Endothelial cell of umbilical vein (primary cell): ENCODE measurements at regions not wholly inside any gene's neighbourhood (a gene's known extent, or its start where the extent isn't known, plus 50 kb on each side); places are given as distances from the start of the nearest gene placed in this dataset.

Source experiments
- EZH2 ChIP-seq: IDR thresholded peaks from 2 replicates; pipeline ENCODE4 v1.6.1; 2012; ENCODE audit warnings: borderline replicate concordance, low read depth, mild to moderate bottlenecking, moderate library complexity, low read length, inconsistent platforms; ENCODE audit not compliant: severe bottlenecking
- JUN ChIP-seq: IDR thresholded peaks from 2 replicates; pipeline ENCODE4 v1.6.1; 2011; ENCODE audit warnings: borderline replicate concordance, low read depth; ENCODE audit not compliant: insufficient read length, insufficient read depth
- POLR2A ChIP-seq: IDR thresholded peaks from 2 replicates; pipeline ENCODE4 v1.6.1; 2012; ENCODE audit warnings: low read depth, mild to moderate bottlenecking, control low read depth, low read length
- TF ChIP-seq, protein P1 (sequence below), 2 donors: IDR thresholded peaks; 1 replicate in 1 of 2; 2 replicates in 1 of 2; pipeline ENCODE4 v1.5.1; 2011; ENCODE audit warnings: low read length in 2 of 2, mild to moderate bottlenecking in 2 of 2, moderate library complexity in 2 of 2, control low read depth in 1 of 2, inconsistent platforms in 1 of 2, low read depth in 1 of 2; ENCODE audit not compliant: insufficient read depth in 1 of 2; ENCODE audit errors: extremely low read depth in 1 of 2

DNA sequence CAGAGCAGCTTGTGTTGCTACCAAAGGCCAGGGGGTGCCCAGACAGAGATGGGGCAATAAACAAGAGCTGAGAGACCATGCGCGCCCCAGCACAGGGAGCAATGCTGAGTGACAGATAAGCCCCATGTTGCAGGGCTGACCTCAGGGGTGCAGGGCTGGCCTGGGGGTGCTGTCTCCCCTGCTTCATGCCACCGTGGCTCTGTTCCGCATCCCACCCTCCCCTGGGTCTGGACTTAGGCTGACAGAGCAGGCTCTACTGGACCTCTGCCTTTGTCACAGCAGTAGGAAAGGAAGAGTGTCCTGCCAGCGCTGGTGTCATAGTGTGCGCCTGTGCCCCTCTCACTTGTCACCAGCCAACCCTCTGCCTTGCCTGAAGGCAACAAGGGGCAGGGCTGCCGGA is 67.4 kb upstream of the IQSEC1 start:
- TF ChIP-seq EZH2 (no peak), JUN (no peak), POLR2A (no peak)
- TF ChIP-seq, protein P1, sequence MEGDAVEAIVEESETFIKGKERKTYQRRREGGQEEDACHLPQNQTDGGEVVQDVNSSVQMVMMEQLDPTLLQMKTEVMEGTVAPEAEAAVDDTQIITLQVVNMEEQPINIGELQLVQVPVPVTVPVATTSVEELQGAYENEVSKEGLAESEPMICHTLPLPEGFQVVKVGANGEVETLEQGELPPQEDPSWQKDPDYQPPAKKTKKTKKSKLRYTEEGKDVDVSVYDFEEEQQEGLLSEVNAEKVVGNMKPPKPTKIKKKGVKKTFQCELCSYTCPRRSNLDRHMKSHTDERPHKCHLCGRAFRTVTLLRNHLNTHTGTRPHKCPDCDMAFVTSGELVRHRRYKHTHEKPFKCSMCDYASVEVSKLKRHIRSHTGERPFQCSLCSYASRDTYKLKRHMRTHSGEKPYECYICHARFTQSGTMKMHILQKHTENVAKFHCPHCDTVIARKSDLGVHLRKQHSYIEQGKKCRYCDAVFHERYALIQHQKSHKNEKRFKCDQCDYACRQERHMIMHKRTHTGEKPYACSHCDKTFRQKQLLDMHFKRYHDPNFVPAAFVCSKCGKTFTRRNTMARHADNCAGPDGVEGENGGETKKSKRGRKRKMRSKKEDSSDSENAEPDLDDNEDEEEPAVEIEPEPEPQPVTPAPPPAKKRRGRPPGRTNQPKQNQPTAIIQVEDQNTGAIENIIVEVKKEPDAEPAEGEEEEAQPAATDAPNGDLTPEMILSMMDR (IDR thresholded peaks at IDR 0.05; ENCODE audit: extremely low read depth in 1 of 2, insufficient read depth in 1 of 2, low read depth in 1 of 2, low read length in 2 of 2) = no peak
